A673 (cell line): ENCODE measurements at regions not wholly inside any gene's neighbourhood (a gene's known extent, or its start where the extent isn't known, plus 50 kb on each side); places are given as distances from the start of the nearest gene placed in this dataset.

ENCODE experiments used
- BruUV-seq: library from RNA; stranded (reverse); fragments of 400-500 nt; replicated peaks from 2 replicates; lab custom pipeline; 2021; lab: Mats Ljungman, UMichigan
- CTCF ChIA-PET: fragments of 300-600 bp; sonication (Branson Sonifier 250); formaldehyde crosslinking; loops from one replicate; lab custom pipeline; 2022; ENCODE audit warnings: antibody characterized with exemption; lab: Charles Lee
- POLR2A ChIA-PET: fragments of 300-600 bp; sonication (Branson Sonifier 250); formaldehyde crosslinking; loops from one replicate; lab custom pipeline; 2022; ENCODE audit warnings: antibody characterized with exemption; ENCODE audit not compliant: low non-redundant PET; lab: Charles Lee
- DNase-seq: peaks from one replicate; pipeline ENCODE4 v3.0.0-alpha.2; 2015; ENCODE audit warnings: low spot score
- H3K27ac ChIP-seq: fragments of 200-600 bp; sonication (generic); 2 replicates; pipeline ENCODE4 v1.5.1; 2016; ENCODE audit warnings: mixed run types, low read depth, mild to moderate bottlenecking, mixed read lengths, antibody characterized with exemption, low read length; ENCODE audit not compliant: poor library complexity, severe bottlenecking
- H3K27me3 ChIP-seq: fragments of 200-600 bp; sonication (generic); replicated peaks from 2 replicates; pipeline ENCODE4 v1.6.1; 2017; ENCODE audit warnings: mixed run types, low read depth, mild to moderate bottlenecking, mixed read lengths, antibody characterized with exemption, low read length; ENCODE audit not compliant: insufficient read depth, poor library complexity
- H3K36me3 ChIP-seq: fragments of 200-600 bp; sonication (generic); 2 replicates; pipeline ENCODE4 v1.6.1; 2016; ENCODE audit warnings: mixed run types, mild to moderate bottlenecking, mixed read lengths, antibody characterized with exemption, low read length; ENCODE audit not compliant: insufficient read depth, poor library complexity, severe bottlenecking
- H3K4me1 ChIP-seq: fragments of 200-600 bp; sonication (generic); 2 replicates; pipeline ENCODE4 v1.6.1; 2017; ENCODE audit warnings: mixed run types, mild to moderate bottlenecking, mixed read lengths, antibody characterized with exemption, low read length; ENCODE audit not compliant: insufficient read depth, poor library complexity, severe bottlenecking
- H3K4me3 ChIP-seq: fragments of 200-600 bp; sonication (generic); 2 replicates; pipeline ENCODE4 v1.5.1; 2016; ENCODE audit warnings: low read depth, mixed run types, mild to moderate bottlenecking, mixed read lengths, low read length; ENCODE audit not compliant: poor library complexity, severe bottlenecking
- H3K9me3 ChIP-seq: fragments of 200-600 bp; sonication (generic); 2 replicates; pipeline ENCODE4 v1.6.1; 2016; ENCODE audit warnings: mixed run types, low read depth, mild to moderate bottlenecking, mixed read lengths, antibody characterized with exemption, low read length; ENCODE audit not compliant: poor library complexity, severe bottlenecking
- EZH2 ChIP-seq: fragments of 200-600 bp; sonication (generic); IDR thresholded peaks from 2 replicates; pipeline ENCODE4 v1.6.1; 2017; ENCODE audit warnings: borderline replicate concordance, low read depth, mild to moderate bottlenecking, mixed read lengths, antibody characterized with exemption, low read length; ENCODE audit not compliant: poor library complexity, severe bottlenecking
- intact Hi-C: fragments of 100-400 bp; cut with micrococcal nuclease; formaldehyde crosslinking; loops from one replicate; pipeline ENCODE4 v1.10.0; 2022; ENCODE audit not compliant: unreplicated experiment
- TF ChIP-seq, protein P1 (sequence below): fragments of 300-800, 200-600 bp; sonication (generic); conservative IDR thresholded peaks from 2 replicates; pipeline ENCODE4 v1.5.1; 2017; ENCODE audit warnings: low read depth, mild to moderate bottlenecking, antibody characterized with exemption, low read length, moderate library complexity, mixed read lengths

DNA sequence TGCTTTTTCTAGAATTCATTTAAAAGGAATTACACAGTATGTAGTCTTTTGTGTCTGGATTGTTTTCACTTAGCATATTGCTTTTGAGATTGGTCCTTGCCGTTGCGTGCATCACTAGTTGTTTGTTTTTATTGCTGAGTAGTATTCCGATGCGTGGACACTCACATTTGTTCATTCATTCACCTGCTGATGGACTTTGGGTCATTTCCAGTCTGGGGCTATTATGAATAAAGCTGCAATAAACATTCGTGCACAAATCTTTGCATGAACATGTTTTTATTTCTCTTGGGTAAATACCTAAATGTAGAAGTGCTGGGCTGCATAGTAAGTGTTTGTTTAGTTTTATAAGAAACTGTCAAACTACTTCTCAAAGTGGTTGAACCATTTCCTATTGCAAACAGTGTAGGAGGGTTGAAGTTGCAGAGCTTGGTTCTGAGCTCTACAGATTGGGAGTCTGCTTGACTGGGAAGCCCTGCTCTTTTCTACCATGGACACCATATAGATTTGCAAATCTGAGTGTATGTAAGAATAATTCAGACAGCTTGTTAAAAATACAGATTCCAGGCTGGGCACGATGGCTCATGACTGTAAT is 404.7 kb upstream of the PROX1 start:
- CTCF ChIA-PET: no interaction called here
- no peak for DNase-seq
- Histone ChIP-seq H3K36me3 (no peaks in the 10 kb centered on the region), H3K4me1 (no peaks in the 10 kb centered on the region), H3K27ac (no peak overlapping the region), H3K27me3 (peaks cover 14% of the 10 kb centered on the region), H3K4me3 (no peak overlapping the region), H3K9me3 (no peaks in the 10 kb centered on the region)
- no TSS peak for BruUV-seq
- TF ChIP-seq, protein P1, sequence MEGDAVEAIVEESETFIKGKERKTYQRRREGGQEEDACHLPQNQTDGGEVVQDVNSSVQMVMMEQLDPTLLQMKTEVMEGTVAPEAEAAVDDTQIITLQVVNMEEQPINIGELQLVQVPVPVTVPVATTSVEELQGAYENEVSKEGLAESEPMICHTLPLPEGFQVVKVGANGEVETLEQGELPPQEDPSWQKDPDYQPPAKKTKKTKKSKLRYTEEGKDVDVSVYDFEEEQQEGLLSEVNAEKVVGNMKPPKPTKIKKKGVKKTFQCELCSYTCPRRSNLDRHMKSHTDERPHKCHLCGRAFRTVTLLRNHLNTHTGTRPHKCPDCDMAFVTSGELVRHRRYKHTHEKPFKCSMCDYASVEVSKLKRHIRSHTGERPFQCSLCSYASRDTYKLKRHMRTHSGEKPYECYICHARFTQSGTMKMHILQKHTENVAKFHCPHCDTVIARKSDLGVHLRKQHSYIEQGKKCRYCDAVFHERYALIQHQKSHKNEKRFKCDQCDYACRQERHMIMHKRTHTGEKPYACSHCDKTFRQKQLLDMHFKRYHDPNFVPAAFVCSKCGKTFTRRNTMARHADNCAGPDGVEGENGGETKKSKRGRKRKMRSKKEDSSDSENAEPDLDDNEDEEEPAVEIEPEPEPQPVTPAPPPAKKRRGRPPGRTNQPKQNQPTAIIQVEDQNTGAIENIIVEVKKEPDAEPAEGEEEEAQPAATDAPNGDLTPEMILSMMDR: no peak
- TF ChIP-seq EZH2: no peak
- intact Hi-C loops: no loop called here
- POLR2A ChIA-PET: no interaction called here

DNA sequence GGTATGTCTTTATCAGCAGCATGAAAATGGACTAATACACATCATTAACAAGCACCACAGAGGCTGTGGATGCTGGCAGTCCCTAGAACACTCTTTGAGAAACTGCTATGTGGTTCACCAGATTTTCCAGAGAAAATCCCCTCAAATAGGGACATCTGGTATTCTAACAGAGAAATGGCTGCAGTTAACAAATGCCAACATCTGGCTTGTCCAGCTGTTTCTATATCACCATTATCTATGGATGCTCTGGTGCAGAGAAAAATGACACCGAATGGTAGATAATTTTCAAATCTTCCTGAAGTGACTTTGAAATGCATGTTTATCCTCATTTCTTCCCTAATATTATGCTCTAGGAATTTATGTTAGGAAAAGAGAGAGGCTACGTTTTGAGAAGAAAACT is 403.5 kb upstream of the PROX1 start:
- DNase-seq: no peak
- ChIA-PET CTCF (no interaction called here), POLR2A (no interaction called here)
- Histone ChIP-seq H3K4me1 (no peaks in the 10 kb centered on the region), H3K36me3 (no peaks in the 10 kb centered on the region), H3K27me3 (peaks cover 14% of the 10 kb centered on the region), H3K4me3 (no peak overlapping the region), H3K27ac (no peak overlapping the region), H3K9me3 (no peaks in the 10 kb centered on the region)
- no TSS peak for BruUV-seq
- intact Hi-C loops: no loop called here
- TF ChIP-seq EZH2: no peak
- TF ChIP-seq, protein P1: no peak

DNA sequence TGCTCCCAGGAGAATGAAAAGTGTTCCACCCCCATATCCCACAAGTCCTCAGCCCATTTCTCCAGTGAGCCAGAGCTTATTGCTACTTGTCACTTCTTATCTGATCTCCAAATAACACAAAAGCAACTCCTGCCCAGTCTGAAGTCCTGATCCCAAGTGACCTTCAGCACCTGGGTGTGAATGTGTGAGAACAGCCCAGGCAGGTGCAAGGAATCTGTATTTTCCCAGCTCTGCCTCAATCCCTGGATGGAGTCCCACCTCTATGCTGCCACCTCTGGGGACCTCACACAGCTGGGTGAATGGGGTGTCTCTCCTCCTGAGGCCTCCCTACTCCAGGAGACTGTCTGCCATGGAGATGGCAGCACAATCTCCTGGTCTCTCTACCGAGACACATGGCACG is 402.4 kb upstream of the PROX1 start:
- Histone ChIP-seq H3K27ac (no peak overlapping the region), H3K4me1 (no peaks in the 10 kb centered on the region), H3K27me3 (peaks cover 10% of the 10 kb centered on the region), H3K36me3 (no peaks in the 10 kb centered on the region), H3K4me3 (no peak overlapping the region), H3K9me3 (no peaks in the 10 kb centered on the region)
- no TSS peak for BruUV-seq
- no peak for DNase-seq
- intact Hi-C loops: no loop called here
- POLR2A ChIA-PET: no interaction called here
- TF ChIP-seq, protein P1: no peak
- TF ChIP-seq EZH2: no peak
- CTCF ChIA-PET: no interaction called here
